ENCODE measurements at regions not wholly inside any gene's neighbourhood (a gene's known extent, or its start where the extent isn't known, plus 50 kb on each side); places are given as distances from the start of the nearest gene placed in this dataset.

- TF ChIP-seq CTCF (IDR thresholded peaks at IDR 0.05; ENCODE audit: low read depth, low read length) (no peak), MAX (IDR thresholded peaks at IDR 0.05; ENCODE audit: low read depth, low read length) (no peak), POLR2A (IDR thresholded peaks at IDR 0.05; ENCODE audit: extremely low read depth, insufficient read length) (no peak), MYC (IDR thresholded peaks at IDR 0.05; ENCODE audit: low read depth, low read length) (no peak)
Observed at GRCh38 chr5:165871291-165871690, 2365.9 kb downstream of the MAT2B start.

All from NB4 (cell line).